ENCODE measurements at regions not wholly inside any gene's neighbourhood (a gene's known extent, or its start where the extent isn't known, plus 50 kb on each side); places are given as distances from the start of the nearest gene placed in this dataset.

- Histone ChIP-seq H3K36me3 (no peaks in the 10 kb centered on the region), H3K9me3 (no peaks in the 10 kb centered on the region), H3K27me3 (no peaks in the 10 kb centered on the region), H3K27ac (no peak overlapping the region), H3K4me1 (no peaks in the 10 kb centered on the region), H3K4me3 (no peak overlapping the region)
- TF ChIP-seq, protein P1, sequence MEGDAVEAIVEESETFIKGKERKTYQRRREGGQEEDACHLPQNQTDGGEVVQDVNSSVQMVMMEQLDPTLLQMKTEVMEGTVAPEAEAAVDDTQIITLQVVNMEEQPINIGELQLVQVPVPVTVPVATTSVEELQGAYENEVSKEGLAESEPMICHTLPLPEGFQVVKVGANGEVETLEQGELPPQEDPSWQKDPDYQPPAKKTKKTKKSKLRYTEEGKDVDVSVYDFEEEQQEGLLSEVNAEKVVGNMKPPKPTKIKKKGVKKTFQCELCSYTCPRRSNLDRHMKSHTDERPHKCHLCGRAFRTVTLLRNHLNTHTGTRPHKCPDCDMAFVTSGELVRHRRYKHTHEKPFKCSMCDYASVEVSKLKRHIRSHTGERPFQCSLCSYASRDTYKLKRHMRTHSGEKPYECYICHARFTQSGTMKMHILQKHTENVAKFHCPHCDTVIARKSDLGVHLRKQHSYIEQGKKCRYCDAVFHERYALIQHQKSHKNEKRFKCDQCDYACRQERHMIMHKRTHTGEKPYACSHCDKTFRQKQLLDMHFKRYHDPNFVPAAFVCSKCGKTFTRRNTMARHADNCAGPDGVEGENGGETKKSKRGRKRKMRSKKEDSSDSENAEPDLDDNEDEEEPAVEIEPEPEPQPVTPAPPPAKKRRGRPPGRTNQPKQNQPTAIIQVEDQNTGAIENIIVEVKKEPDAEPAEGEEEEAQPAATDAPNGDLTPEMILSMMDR (IDR thresholded peaks at IDR 0.05), result no peak
- ATAC-seq (no peak), DNase-seq (no peak)
- intact Hi-C loops (cut with DNase I), result no loop called here
Measured at GRCh38 chr5:10875201-10875768, 114.3 kb upstream of the DAP start.

GRCh38 chr5:10874541-10874940, 113.5 kb upstream of the DAP start:
- DNase-seq, result no peak
- H3K36me3 ChIP-seq, result no peaks in the 10 kb centered on the region
- TF ChIP-seq, protein P1 (IDR thresholded peaks at IDR 0.05), result no peak
- no peaks in the 10 kb centered on the region for H3K9me3 ChIP-seq
- H3K27me3 ChIP-seq, result no peaks in the 10 kb centered on the region
- no peaks in the 10 kb centered on the region for H3K4me1 ChIP-seq
- intact Hi-C loops (cut with DNase I), result no loop called here
- H3K27ac ChIP-seq, result no peak overlapping the region
- ATAC-seq, result no peak
- H3K4me3 ChIP-seq, result no peak overlapping the region

DNA sequence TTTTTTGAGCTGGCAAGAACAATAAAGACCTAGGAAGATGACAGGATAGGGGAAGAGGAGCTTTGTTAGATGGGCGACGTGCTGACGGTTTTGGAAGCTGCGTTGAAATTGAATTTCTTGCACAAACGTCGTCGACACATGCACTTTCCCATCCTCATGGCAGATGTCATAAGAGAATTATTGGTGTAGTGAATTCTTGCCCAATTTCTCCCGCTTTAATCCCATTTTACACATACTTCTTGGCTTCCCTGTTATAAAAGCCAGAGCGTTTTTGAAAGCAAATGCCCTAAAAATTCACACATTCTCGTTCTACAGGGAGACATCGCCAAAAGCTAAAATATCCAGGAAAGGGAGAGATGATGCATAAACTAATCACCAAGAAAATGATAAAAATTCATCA, 109.8 kb upstream of the DAP start:
- Histone ChIP-seq H3K9me3 (no peaks in the 10 kb centered on the region), H3K27ac (no peak overlapping the region), H3K4me3 (no peak overlapping the region), H3K27me3 (no peaks in the 10 kb centered on the region), H3K36me3 (no peaks in the 10 kb centered on the region), H3K4me1 (no peaks in the 10 kb centered on the region)
- intact Hi-C loops (cut with DNase I), result no loop called here
- ATAC-seq (no peak), DNase-seq (no peak)
- TF ChIP-seq, protein P1 (IDR thresholded peaks at IDR 0.05), result no peak

GRCh38 chr5:10868956-10869355, 107.9 kb upstream of the DAP start:
- no peaks in the 10 kb centered on the region for H3K9me3 ChIP-seq
- H3K36me3 ChIP-seq, result no peaks in the 10 kb centered on the region
- H3K4me3 ChIP-seq, result no peak overlapping the region
- H3K27ac ChIP-seq, result no peak overlapping the region
- H3K27me3 ChIP-seq, result no peaks in the 10 kb centered on the region
- H3K4me1 ChIP-seq, result no peaks in the 10 kb centered on the region
- intact Hi-C loops (cut with DNase I), result no loop called here
- DNase-seq (no peak), ATAC-seq (no peak)
- TF ChIP-seq, protein P1 (IDR thresholded peaks at IDR 0.05), result no peak

DNA sequence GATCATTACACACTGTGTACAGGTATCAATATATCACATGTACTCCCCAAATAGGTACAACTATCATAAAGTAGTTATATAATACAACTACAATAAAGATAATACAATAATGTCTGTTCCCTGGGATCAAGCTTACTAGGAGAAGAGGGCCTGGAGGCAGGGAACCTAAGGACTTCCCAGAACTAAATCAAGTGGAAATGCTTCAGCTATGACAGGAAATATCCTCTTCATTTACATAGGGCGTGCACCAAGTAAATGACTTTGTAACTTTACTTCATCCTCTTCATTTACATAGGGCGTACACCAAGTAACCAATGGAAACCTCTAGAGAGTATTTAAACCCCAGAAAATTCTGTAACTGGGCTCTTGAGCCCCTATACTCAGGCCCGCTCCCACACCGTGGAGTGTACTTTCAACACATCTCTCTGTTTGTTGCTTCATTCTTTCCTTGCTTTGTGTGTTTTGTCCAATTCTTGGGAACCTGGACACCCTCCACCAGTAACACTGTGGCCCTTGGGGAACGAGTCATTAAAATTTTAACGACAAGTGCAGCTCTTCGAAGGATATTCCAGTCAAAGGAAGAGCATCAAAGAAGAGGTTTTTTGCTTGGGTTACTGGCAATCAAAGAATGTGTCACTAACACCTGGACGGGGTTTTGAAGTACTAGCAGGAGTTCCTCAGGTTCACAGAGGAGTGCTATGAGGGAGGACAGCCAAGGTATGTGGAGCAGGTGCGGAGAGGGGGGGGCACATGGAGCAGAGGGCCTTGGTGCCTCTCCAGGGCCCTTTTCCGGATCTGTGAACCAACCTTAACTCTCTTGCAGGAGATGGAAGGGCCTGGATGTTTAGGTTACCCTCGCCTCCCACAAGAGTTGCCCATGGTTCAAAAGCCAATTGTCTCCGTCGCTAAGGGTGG, 106.6 kb upstream of the DAP start:
- TF ChIP-seq, protein P1 (IDR thresholded peaks at IDR 0.05), result no peak
- peak; percentile 82 for ATAC-seq
- intact Hi-C loops (cut with DNase I), result no loop called here

More for the DNA sequence above, 106.6 kb upstream of the DAP start:
- Histone ChIP-seq H3K9me3 (no peaks in the 10 kb centered on the region), H3K27me3 (no peaks in the 10 kb centered on the region), H3K36me3 (no peaks in the 10 kb centered on the region), H3K4me3 (no peak overlapping the region), H3K27ac (peak overlapping the region; percentile 60), H3K4me1 (no peaks in the 10 kb centered on the region)
- peak; percentile 71 for DNase-seq

Data from upper lobe of right lung (tissue), 1 donor.